ENCODE measurements at regions not wholly inside any gene's neighbourhood (a gene's known extent, or its start where the extent isn't known, plus 50 kb on each side); places are given as distances from the start of the nearest gene placed in this dataset.

DNA sequence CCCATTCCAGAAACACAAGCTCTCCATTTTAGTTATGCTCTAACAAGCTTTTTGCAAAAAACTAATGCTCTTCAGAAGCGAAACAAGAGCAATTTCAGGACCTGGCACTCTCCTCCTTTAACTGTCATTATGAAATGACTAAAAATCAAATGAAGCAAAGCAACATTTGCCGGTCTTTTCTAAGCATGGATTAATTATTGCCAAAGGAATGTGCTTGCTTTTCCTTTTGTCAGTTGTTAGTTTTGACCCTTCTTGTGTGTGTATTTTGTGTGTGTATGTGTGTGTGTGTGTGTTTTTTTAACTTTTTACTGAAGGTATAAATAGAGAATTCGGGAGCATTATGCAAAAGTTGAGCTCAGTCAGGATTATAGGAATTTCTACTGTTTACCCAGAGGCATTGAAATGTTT is 509.1 kb downstream of the TUSC7 start:
- no CpG with 5 or more reads among the region's 3 CpGs for WGBS (ENCODE audit: extremely low coverage, insufficient coverage, insufficient read length)
- no peak overlapping the region for H3K4me3 ChIP-seq (ENCODE audit: low read depth, low read length)

DNA sequence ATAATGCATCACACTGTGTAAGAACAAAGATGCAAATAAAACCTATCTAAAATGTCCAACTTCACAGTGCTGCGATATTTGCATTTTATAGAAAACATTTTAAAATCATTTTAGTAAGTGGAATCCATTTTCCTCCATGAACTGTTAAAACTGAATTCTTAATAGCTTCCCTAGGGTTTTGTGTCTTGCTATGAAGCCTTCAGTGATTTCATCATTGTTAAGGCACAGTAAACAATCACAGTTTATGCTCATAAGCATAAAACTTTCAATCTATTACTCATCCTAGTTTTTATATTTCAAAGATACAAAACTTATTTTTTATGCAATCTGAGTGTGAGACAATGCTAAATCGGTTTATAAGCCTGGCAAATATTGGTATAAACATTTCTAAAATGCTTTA is 509.7 kb downstream of the TUSC7 start:
- Histone ChIP-seq H3K36me3 (ENCODE audit: control insufficient read depth in 1 of 2, insufficient read depth in 2 of 2, low read length in 2 of 2) (no peaks in the 10 kb centered on the region), H3K23ac (ENCODE audit: low read length) (no peak overlapping the region), H3K4me3 (ENCODE audit: low read depth, low read length) (no peak overlapping the region), H2AK5ac (ENCODE audit: low read length) (no peak overlapping the region), H4K12ac (ENCODE audit: low read depth, low read length) (no peak overlapping the region), H3K4ac (ENCODE audit: low read depth, low read length) (no peak overlapping the region), H3K27ac (ENCODE audit: low read depth, low read length) (no peak overlapping the region), H3K27me3 (ENCODE audit: insufficient read depth, low read length) (no peaks in the 10 kb centered on the region), H4K8ac (ENCODE audit: low read depth, low read length) (no peak overlapping the region), H4K91ac (ENCODE audit: low read depth, low read length) (no peak overlapping the region), H3K9me3 (ENCODE audit: insufficient read depth, low read depth, low read length) (no peaks in the 10 kb centered on the region), H3K14ac (ENCODE audit: low read length) (no peak overlapping the region), H3K79me1 (ENCODE audit: low read length) (no peaks in the 10 kb centered on the region), H3K79me2 (ENCODE audit: control insufficient read depth, insufficient read depth, low read length, poor library complexity) (no peaks in the 10 kb centered on the region), H2AFZ (ENCODE audit: insufficient read depth, low read length, poor library complexity) (no peak overlapping the region), H3K9ac (ENCODE audit: low read length) (no peak overlapping the region), H2BK5ac (ENCODE audit: low read depth, low read length, poor library complexity) (no peak overlapping the region), H2BK120ac (ENCODE audit: insufficient read depth, low read length, poor library complexity) (no peak overlapping the region), H3K18ac (ENCODE audit: low read length) (no peak overlapping the region), H3K4me1 (ENCODE audit: control insufficient read depth in 1 of 2, insufficient read depth in 2 of 2, low read length in 2 of 2) (no peaks in the 10 kb centered on the region), H2BK12ac (ENCODE audit: low read length) (no peak overlapping the region), H3K4me2 (ENCODE audit: low read length) (no peak overlapping the region)
- no CpG with 5 or more reads among the region's 2 CpGs for WGBS (ENCODE audit: extremely low coverage, insufficient coverage, insufficient read length)
- no peak for DNase-seq

More for the DNA sequence above, 509.1 kb downstream of the TUSC7 start:
- no peak overlapping the region for H3K4me2 ChIP-seq (ENCODE audit: low read length)
- no peak overlapping the region for H3K4ac ChIP-seq (ENCODE audit: low read depth, low read length)
- no peaks in the 10 kb centered on the region for H3K36me3 ChIP-seq (ENCODE audit: control insufficient read depth in 1 of 2, insufficient read depth in 2 of 2, low read length in 2 of 2)
- no peak overlapping the region for H2BK5ac ChIP-seq (ENCODE audit: low read depth, low read length, poor library complexity)
- H3K23ac ChIP-seq (ENCODE audit: low read length), result no peak overlapping the region
- no peak overlapping the region for H2BK12ac ChIP-seq (ENCODE audit: low read length)
- no peak overlapping the region for H3K9ac ChIP-seq (ENCODE audit: low read length)
- H3K79me1 ChIP-seq (ENCODE audit: low read length), result no peaks in the 10 kb centered on the region
- no peak overlapping the region for H3K14ac ChIP-seq (ENCODE audit: low read length)
- H2AFZ ChIP-seq (ENCODE audit: insufficient read depth, low read length, poor library complexity), result no peak overlapping the region
- no peak overlapping the region for H4K91ac ChIP-seq (ENCODE audit: low read depth, low read length)
- no peak overlapping the region for H2AK5ac ChIP-seq (ENCODE audit: low read length)
- H4K8ac ChIP-seq (ENCODE audit: low read depth, low read length), result no peak overlapping the region
- no peaks in the 10 kb centered on the region for H3K4me1 ChIP-seq (ENCODE audit: control insufficient read depth in 1 of 2, insufficient read depth in 2 of 2, low read length in 2 of 2)
- no peaks in the 10 kb centered on the region for H3K9me3 ChIP-seq (ENCODE audit: insufficient read depth, low read depth, low read length)
- H3K27ac ChIP-seq (ENCODE audit: low read depth, low read length), result no peak overlapping the region
- H3K79me2 ChIP-seq (ENCODE audit: control insufficient read depth, insufficient read depth, low read length, poor library complexity), result no peaks in the 10 kb centered on the region
- no peaks in the 10 kb centered on the region for H3K27me3 ChIP-seq (ENCODE audit: insufficient read depth, low read length)
- H2BK120ac ChIP-seq (ENCODE audit: insufficient read depth, low read length, poor library complexity), result no peak overlapping the region
- H4K12ac ChIP-seq (ENCODE audit: low read depth, low read length), result no peak overlapping the region
- DNase-seq, result no peak
- H3K18ac ChIP-seq (ENCODE audit: low read length), result no peak overlapping the region

DNA sequence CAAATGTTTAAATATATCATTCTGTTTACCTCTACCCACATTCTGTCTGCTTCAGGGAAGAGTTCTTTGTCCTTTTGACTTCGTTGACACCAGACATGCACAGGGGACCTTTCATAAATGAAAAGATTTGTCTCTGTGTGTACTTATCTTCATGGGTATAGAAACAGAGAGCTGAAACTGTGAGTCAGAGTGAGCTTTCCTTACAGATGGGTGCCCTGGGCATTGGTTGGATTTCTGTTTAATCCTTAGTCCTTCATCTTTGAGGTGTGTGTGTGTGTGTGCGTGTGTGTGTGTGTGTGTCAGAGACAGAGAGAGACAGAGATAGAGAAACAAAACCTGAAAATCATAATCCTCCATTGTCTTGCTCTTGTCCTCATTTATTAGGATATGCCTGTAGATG is 517.4 kb downstream of the TUSC7 start:
- WGBS (ENCODE audit: extremely low coverage, insufficient coverage, insufficient read length), result no CpG with 5 or more reads among the region's 2 CpGs
- Histone ChIP-seq H2BK120ac (ENCODE audit: insufficient read depth, low read length, poor library complexity) (no peak overlapping the region), H2AFZ (ENCODE audit: insufficient read depth, low read length, poor library complexity) (no peak overlapping the region), H3K27me3 (ENCODE audit: insufficient read depth, low read length) (no peaks in the 10 kb centered on the region), H3K4me1 (ENCODE audit: control insufficient read depth in 1 of 2, insufficient read depth in 2 of 2, low read length in 2 of 2) (no peaks in the 10 kb centered on the region), H3K14ac (ENCODE audit: low read length) (no peak overlapping the region), H3K9ac (ENCODE audit: low read length) (no peak overlapping the region), H3K4me3 (ENCODE audit: low read depth, low read length) (no peak overlapping the region), H3K79me2 (ENCODE audit: control insufficient read depth, insufficient read depth, low read length, poor library complexity) (no peaks in the 10 kb centered on the region), H4K12ac (ENCODE audit: low read depth, low read length) (no peak overlapping the region), H4K91ac (ENCODE audit: low read depth, low read length) (no peak overlapping the region), H3K36me3 (ENCODE audit: control insufficient read depth in 1 of 2, insufficient read depth in 2 of 2, low read length in 2 of 2) (no peaks in the 10 kb centered on the region), H2BK5ac (ENCODE audit: low read depth, low read length, poor library complexity) (no peak overlapping the region), H3K79me1 (ENCODE audit: low read length) (no peaks in the 10 kb centered on the region), H2BK12ac (ENCODE audit: low read length) (no peak overlapping the region), H3K18ac (ENCODE audit: low read length) (no peak overlapping the region), H3K27ac (ENCODE audit: low read depth, low read length) (no peak overlapping the region), H3K9me3 (ENCODE audit: insufficient read depth, low read depth, low read length) (no peaks in the 10 kb centered on the region), H3K23ac (ENCODE audit: low read length) (no peak overlapping the region), H3K4me2 (ENCODE audit: low read length) (no peak overlapping the region), H3K4ac (ENCODE audit: low read depth, low read length) (no peak overlapping the region), H4K8ac (ENCODE audit: low read depth, low read length) (no peak overlapping the region), H2AK5ac (ENCODE audit: low read length) (no peak overlapping the region)
- DNase-seq, result no peak

DNA sequence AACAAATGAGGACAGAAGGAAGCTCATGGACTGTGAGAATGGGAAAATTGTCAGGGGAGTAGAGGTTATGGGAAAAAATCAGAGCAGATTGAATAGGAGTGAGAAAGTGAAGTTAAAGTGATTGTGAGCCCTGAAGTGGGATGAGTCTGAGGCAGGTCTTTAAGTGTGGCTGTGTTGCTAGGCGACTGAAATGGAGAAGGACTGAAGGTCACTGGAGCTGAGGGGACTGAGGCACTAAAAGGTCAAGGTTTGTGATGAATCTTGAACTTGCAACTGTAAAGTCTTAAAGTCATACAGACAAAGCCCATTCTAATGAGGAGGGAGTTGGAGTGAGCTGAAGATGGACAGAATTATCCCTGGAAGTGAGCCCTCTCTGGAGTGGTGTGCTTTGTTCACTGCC is 518.9 kb downstream of the TUSC7 start:
- Histone ChIP-seq H2AFZ (ENCODE audit: insufficient read depth, low read length, poor library complexity) (no peak overlapping the region), H4K12ac (ENCODE audit: low read depth, low read length) (no peak overlapping the region), H3K9ac (ENCODE audit: low read length) (no peak overlapping the region), H4K8ac (ENCODE audit: low read depth, low read length) (no peak overlapping the region), H3K27ac (ENCODE audit: low read depth, low read length) (no peak overlapping the region), H3K4ac (ENCODE audit: low read depth, low read length) (no peak overlapping the region), H4K91ac (ENCODE audit: low read depth, low read length) (no peak overlapping the region), H3K79me1 (ENCODE audit: low read length) (no peaks in the 10 kb centered on the region), H3K4me1 (ENCODE audit: control insufficient read depth in 1 of 2, insufficient read depth in 2 of 2, low read length in 2 of 2) (no peaks in the 10 kb centered on the region), H3K9me3 (ENCODE audit: insufficient read depth, low read depth, low read length) (no peaks in the 10 kb centered on the region), H2BK120ac (ENCODE audit: insufficient read depth, low read length, poor library complexity) (no peak overlapping the region), H2AK5ac (ENCODE audit: low read length) (no peak overlapping the region), H3K18ac (ENCODE audit: low read length) (no peak overlapping the region), H2BK12ac (ENCODE audit: low read length) (no peak overlapping the region), H3K23ac (ENCODE audit: low read length) (no peak overlapping the region), H3K4me3 (ENCODE audit: low read depth, low read length) (no peak overlapping the region), H3K14ac (ENCODE audit: low read length) (no peak overlapping the region), H3K36me3 (ENCODE audit: control insufficient read depth in 1 of 2, insufficient read depth in 2 of 2, low read length in 2 of 2) (no peaks in the 10 kb centered on the region), H2BK5ac (ENCODE audit: low read depth, low read length, poor library complexity) (no peak overlapping the region), H3K79me2 (ENCODE audit: control insufficient read depth, insufficient read depth, low read length, poor library complexity) (no peaks in the 10 kb centered on the region), H3K27me3 (ENCODE audit: insufficient read depth, low read length) (no peaks in the 10 kb centered on the region), H3K4me2 (ENCODE audit: low read length) (no peak overlapping the region)
- no peak for DNase-seq
- WGBS (ENCODE audit: extremely low coverage, insufficient coverage, insufficient read length), result no CpG with 5 or more reads among the region's 1 CpG

Measured in trophoblast cell (in vitro differentiated cells and primary cell).